HepG2 (cell line): ENCODE measurements at regions not wholly inside any gene's neighbourhood (a gene's known extent, or its start where the extent isn't known, plus 50 kb on each side); places are given as distances from the start of the nearest gene placed in this dataset.

ENCODE experiments used
- ATAC-seq: fragments of 200-7000 bp; cut with Tn5 transposase; 3 replicates; pipeline ENCODE4 v1.9.1; 2020; ENCODE audit warnings: mild to moderate bottlenecking, moderate library complexity
- BruUV-seq: library from RNA; stranded (reverse); fragments of 400-500 nt; replicated peaks from 2 replicates; lab custom pipeline; 2021; lab: Mats Ljungman, UMichigan
- CTCF ChIA-PET: fragments of 300-600 bp; formaldehyde crosslinking; extraction: SDS; loops from one replicate; lab custom pipeline; 2021; ENCODE audit warnings: low total read pairs, inconsistent platforms, low intra/inter-chr PET ratio; lab: Yijun Ruan, JAX
- POLR2A ChIA-PET: fragments of 350-600 bp; sonication (Branson Sonifier 250); formaldehyde crosslinking; loops from one replicate; lab custom pipeline; 2020; ENCODE audit warnings: antibody characterized with exemption, inconsistent platforms; lab: Yijun Ruan, JAX
- DNase-seq: peaks from one replicate; pipeline ENCODE4 v3.0.0-alpha.2; 2015; ENCODE audit warnings: low spot score
- FAIRE-seq: peaks from 3 replicates; lab custom pipeline; 2011; peaks lifted over from hg19 to GRCh38; lab: Jason Lieb, UNC
- H2AFZ ChIP-seq: one replicate; pipeline ENCODE4 v1.6.1; 2011; ENCODE audit warnings: low read length, inconsistent platforms
- H3K27ac ChIP-seq: fragments of 300-600 bp; 3 replicates; pipeline ENCODE4 v1.8.0; 2011; ENCODE audit warnings: mixed run types, mild to moderate bottlenecking, mixed read lengths, low read length, inconsistent platforms; ENCODE audit not compliant: insufficient read depth; ENCODE audit errors: extremely low read length
- H3K27me3 ChIP-seq, 2 experiments: fragments of 200-600 bp in 1 of 2; 2 replicates in 1 of 2; 3 replicates in 1 of 2; pipeline versions ENCODE4 v1.6.0 to v1.8.0; 2011; ENCODE audit warnings: low read length in 2 of 2, mild to moderate bottlenecking in 2 of 2, moderate library complexity in 2 of 2, inconsistent platforms in 1 of 2; ENCODE audit not compliant: insufficient read depth in 2 of 2, control insufficient read depth in 1 of 2
- H3K36me3 ChIP-seq, 2 experiments: fragments of 200-600 bp in 1 of 2; replicated peaks in 1 of 2; 2 replicates in 1 of 2; 3 replicates in 1 of 2; pipeline versions ENCODE4 v1.5.1 to v1.8.0; 2011; ENCODE audit warnings: low read length in 2 of 2, inconsistent platforms in 1 of 2; ENCODE audit not compliant: insufficient read depth in 2 of 2, control insufficient read depth in 1 of 2
- H3K4me1 ChIP-seq: 2 replicates; pipeline ENCODE4 v1.5.1; 2012; ENCODE audit warnings: low read length, inconsistent platforms; ENCODE audit not compliant: insufficient read depth
- H3K4me2 ChIP-seq: 2 replicates; pipeline ENCODE4 v1.6.0; 2011; ENCODE audit warnings: low read depth, low read length, inconsistent platforms
- H3K4me3 ChIP-seq, 3 experiments: fragments of 200-600 bp in 1 of 3; sonication (generic), shearing (Covaris generic) in 1 of 3; replicated peaks in 1 of 3; 2 replicates each; pipeline ENCODE4 v1.5.1; 2011 to 2016; ENCODE audit warnings: low read length in 3 of 3, inconsistent platforms in 2 of 3, low read depth in 2 of 3, mild to moderate bottlenecking in 2 of 3, control low read depth in 1 of 3, mixed read lengths in 1 of 3; ENCODE audit not compliant: insufficient read depth in 1 of 3
- H3K79me2 ChIP-seq: one replicate; pipeline ENCODE4 v1.6.1; 2011; ENCODE audit warnings: low read length, inconsistent platforms; ENCODE audit not compliant: insufficient read depth
- H3K9ac ChIP-seq: 2 replicates; pipeline ENCODE4 v1.6.0; 2011; ENCODE audit warnings: mild to moderate bottlenecking, low read depth, low read length, inconsistent platforms; ENCODE audit not compliant: insufficient read depth
- H3K9me3 ChIP-seq: 2 replicates; pipeline ENCODE4 v1.5.1; 2012; ENCODE audit warnings: mild to moderate bottlenecking, low read length
- H4K20me1 ChIP-seq: 2 replicates; pipeline ENCODE4 v1.6.0; 2011; ENCODE audit warnings: inconsistent platforms, mild to moderate bottlenecking, low read length, moderate library complexity; ENCODE audit not compliant: insufficient read depth
- FOXO1 ChIP-seq: sonication (generic); formaldehyde crosslinking; IDR thresholded peaks from 2 replicates; pipeline ENCODE4 v1.4.0; 2020; ENCODE audit warnings: missing genetic modification reagents
- HNRNPUL1 ChIP-seq: fragments of 200-400 bp; formaldehyde crosslinking; IDR thresholded peaks from 2 replicates; pipeline ENCODE4 v1.6.1; 2017; ENCODE audit warnings: low read depth, mild to moderate bottlenecking, low read length, moderate library complexity
- ZBTB10 ChIP-seq: sonication (generic); formaldehyde crosslinking; IDR thresholded peaks from 2 replicates; pipeline ENCODE4 v1.4.0; 2020; ENCODE audit warnings: missing genetic modification reagents, borderline replicate concordance
- ZNF512 ChIP-seq: sonication (generic); formaldehyde crosslinking; IDR thresholded peaks from 2 replicates; pipeline ENCODE4 v1.4.0; 2020; ENCODE audit warnings: mild to moderate bottlenecking, missing genetic modification reagents
- ZNF766 ChIP-seq: sonication (generic); formaldehyde crosslinking; IDR thresholded peaks from 2 replicates; pipeline ENCODE4 v1.5.0; 2020; ENCODE audit warnings: missing genetic modification reagents, borderline replicate concordance
- WGBS: methylation state at CpG from one replicate; pipeline ENCODE4 v1.1.6; 2017; ENCODE audit warnings: low lambda C conversion rate; 5-methylcytosine and 5-hydroxymethylcytosine counted together
- in situ Hi-C: cut with HindIII; loops from 2 replicates; pipeline ENCODE4 v1.10.0; 2017; ENCODE audit warnings: low pct_unique_long_range_greater_than_20kb; ENCODE audit not compliant: extremely low pct_ligation_motif_present
- intact Hi-C: fragments of 100-400 bp; cut with micrococcal nuclease; formaldehyde crosslinking; loops from one replicate; pipeline ENCODE4 v1.10.0; 2022; ENCODE audit not compliant: unreplicated experiment

- no peak for ATAC-seq
- H3K27ac ChIP-seq, result no peak overlapping the region
- no peak overlapping the region for H2AFZ ChIP-seq
- no peaks in the 10 kb centered on the region for H3K4me1 ChIP-seq
- no TSS peak for BruUV-seq
- no peaks in the 10 kb centered on the region; the same call in 1 of the 2 replicates for H4K20me1 ChIP-seq
- no peaks in the 10 kb centered on the region for H3K36me3 ChIP-seq
- intact Hi-C loops (no loop called here), in situ Hi-C loops (no loop called here)
- ChIA-PET POLR2A (no interaction called here), CTCF (no interaction called here)
- H3K9ac ChIP-seq, result no peak overlapping the region
- no peaks in the 10 kb centered on the region for H3K79me2 ChIP-seq
- H3K4me3 ChIP-seq, result no peak overlapping the region
- FAIRE-seq, result no peak
- TF ChIP-seq ZNF766 (CRISPR knock-in tag) (no peak), HNRNPUL1 (no peak), ZBTB10 (CRISPR knock-in tag) (no peak), ZNF512 (no peak), FOXO1 (no peak)
- DNase-seq, result no peak
- H3K27me3 ChIP-seq, result peaks cover 0 to 3% of the 10 kb centered on the region in 2 experiments; a peak in 1 of 5 replicates
- H3K9me3 ChIP-seq, result no peaks in the 10 kb centered on the region
- H3K4me2 ChIP-seq, result no peak overlapping the region
- 3% methylated on average over 1 of the region's 1 CpG for WGBS
Measured at GRCh38 chr10:120019568-120019967, 127.0 kb downstream of the SEC23IP start.
